ENCODE measurements at regions not wholly inside any gene's neighbourhood (a gene's known extent, or its start where the extent isn't known, plus 50 kb on each side); places are given as distances from the start of the nearest gene placed in this dataset.

GRCh38 chr13:74747186-74747955 is 613.2 kb upstream of the KLF12 start:
- no peak for TF ChIP-seq EZH2 (optimal IDR thresholded peaks at IDR 0.05; ENCODE audit: low read depth, low read length)
- no peak for TF ChIP-seq CTCF (IDR thresholded peaks at IDR 0.05; ENCODE audit: low read length)
- TF ChIP-seq EZH2phosphoT487 (IDR thresholded peaks at IDR 0.05; ENCODE audit: low read length): no peak
